Breast epithelium (tissue), 4 donors: ENCODE measurements at regions not wholly inside any gene's neighbourhood (a gene's known extent, or its start where the extent isn't known, plus 50 kb on each side); places are given as distances from the start of the nearest gene placed in this dataset.
"Not testable (repeated sequence)": the region's sequence is repeated elsewhere in the genome, so short reads cannot be mapped to it uniquely, and the experiment has no call there.

Source experiments
- DNase-seq, 2 donors: peaks; one replicate each; pipeline ENCODE4 v3.0.0-alpha.2; 2019; ENCODE audit warnings: low spot score in 2 of 2
- H3K27ac ChIP-seq, 2 donors: fragments of 200-600 bp; sonication (generic) in 1 of 2; one replicate each; pipeline ENCODE4 v1.5.1; 2016 to 2019; ENCODE audit warnings: mild to moderate bottlenecking in 1 of 2
- H3K27me3 ChIP-seq, 2 donors: fragments of 200-600 bp; sonication (generic) in 1 of 2; one replicate each; pipeline versions ENCODE4 v1.5.1 to v1.6.0; 2017 to 2019; ENCODE audit warnings: control low read depth in 1 of 2, mild to moderate bottlenecking in 1 of 2
- H3K36me3 ChIP-seq: fragments of 200-600 bp; one replicate; pipeline ENCODE4 v1.5.1; 2019
- H3K4me1 ChIP-seq, 2 donors: fragments of 200-600 bp; sonication (generic); one replicate each; pipeline ENCODE4 v1.5.1; 2016 to 2019; ENCODE audit warnings: control low read depth in 1 of 2
- H3K4me3 ChIP-seq, 3 donors: fragments of 200-600 bp; sonication (generic); 1 replicate in 2 of 3; 2 replicates in 1 of 3; pipeline ENCODE4 v1.5.1; 2016 to 2019; ENCODE audit warnings: mild to moderate bottlenecking in 3 of 3, moderate library complexity in 2 of 3
- H3K9me3 ChIP-seq, 2 donors: fragments of 200-600 bp; sonication (generic) in 1 of 2; one replicate each; pipeline ENCODE4 v1.5.1; 2016 to 2019; ENCODE audit warnings: control low read depth in 1 of 2
- CTCF ChIP-seq, 3 donors: fragments of 450-650 bp; IDR thresholded peaks; one replicate each; pipeline ENCODE4 v1.5.1; 2016 to 2017; ENCODE audit warnings: antibody characterized with exemption in 3 of 3, mild to moderate bottlenecking in 3 of 3, moderate library complexity in 3 of 3
- POLR2A ChIP-seq: fragments of 450-650 bp; IDR thresholded peaks from one replicate; pipeline ENCODE4 v1.6.1; 2016; ENCODE audit warnings: antibody characterized with exemption, mild to moderate bottlenecking, moderate library complexity
- POLR2AphosphoS5 ChIP-seq, 3 donors: sonication (generic); formaldehyde crosslinking; IDR thresholded peaks; one replicate each; pipeline ENCODE4 v1.6.1; 2017; ENCODE audit warnings: antibody characterized with exemption in 3 of 3
- intact Hi-C: fragments of 100-400 bp; cut with DNase I; formaldehyde crosslinking; loops from one replicate; pipeline ENCODE4 v1.15.1; 2023; ENCODE audit warnings: low total_unique reads

- H3K4me1 ChIP-seq: no peaks in the 10 kb centered on the region
- intact Hi-C loops: no loop called here
- TF ChIP-seq CTCF (IDR thresholded peaks at IDR 0.05) (no peak), POLR2A (no peak), POLR2AphosphoS5 (IDR thresholded peaks at IDR 0.05) (no peak)
- no peak overlapping the region for H3K27ac ChIP-seq
- H3K36me3 ChIP-seq: no peaks in the 10 kb centered on the region
- no peak for DNase-seq
- no peak overlapping the region for H3K4me3 ChIP-seq
- H3K9me3 ChIP-seq: no peaks in the 10 kb centered on the region
- H3K27me3 ChIP-seq: peaks cover 0 to 6% of the 10 kb centered on the region in 2 donors
Measured at GRCh38 chr7:101727184-101727583, 90.2 kb upstream of the CUX1 start.

GRCh38 chr7:101728128-101728527, 89.3 kb upstream of the CUX1 start:
- no peak overlapping the region for H3K4me3 ChIP-seq
- intact Hi-C loops: no loop called here
- no peaks in the 10 kb centered on the region for H3K9me3 ChIP-seq
- H3K27me3 ChIP-seq: peaks cover 0 to 6% of the 10 kb centered on the region in 2 donors
- H3K27ac ChIP-seq: no peak overlapping the region
- no peak for TF ChIP-seq POLR2A
- no peak for TF ChIP-seq POLR2AphosphoS5 (IDR thresholded peaks at IDR 0.05)
- TF ChIP-seq CTCF (IDR thresholded peaks at IDR 0.05): no peak
- H3K4me1 ChIP-seq: no peaks in the 10 kb centered on the region
- no peaks in the 10 kb centered on the region for H3K36me3 ChIP-seq
- no peak for DNase-seq

GRCh38 chr7:101728873-101729240, 88.6 kb upstream of the CUX1 start:
- H3K9me3 ChIP-seq, DNase-seq, H3K27ac ChIP-seq, H3K4me1 ChIP-seq, H3K36me3 ChIP-seq, H3K27me3 ChIP-seq, H3K4me3 ChIP-seq, intact Hi-C loops: not testable (repeated sequence)

- peaks cover 0 to 3% of the 10 kb centered on the region in 2 donors for H3K4me1 ChIP-seq
- no peaks in the 10 kb centered on the region for H3K36me3 ChIP-seq
- no peaks in the 10 kb centered on the region for H3K9me3 ChIP-seq
- no peak overlapping the region for H3K4me3 ChIP-seq
- intact Hi-C loops: no loop called here
- peaks cover 0 to 6% of the 10 kb centered on the region in 2 donors for H3K27me3 ChIP-seq
- H3K27ac ChIP-seq: no peak overlapping the region
- no peak for DNase-seq
- TF ChIP-seq CTCF (IDR thresholded peaks at IDR 0.05): no peak
Measured at GRCh38 chr7:101729241-101729883, 88.1 kb upstream of the CUX1 start.

- TF ChIP-seq POLR2AphosphoS5 (IDR thresholded peaks at IDR 0.05): no peak
- TF ChIP-seq CTCF (IDR thresholded peaks at IDR 0.05): no peak
- TF ChIP-seq POLR2A: no peak
- H3K4me3 ChIP-seq: no peak overlapping the region
- H3K27ac ChIP-seq: no peak overlapping the region
- no peaks in the 10 kb centered on the region for H3K36me3 ChIP-seq
- no peaks in the 10 kb centered on the region for H3K27me3 ChIP-seq
- intact Hi-C loops: no loop called here
- no peaks in the 10 kb centered on the region for H3K9me3 ChIP-seq
- H3K4me1 ChIP-seq: peaks cover 0 to 3% of the 10 kb centered on the region in 2 donors
- no peak for DNase-seq
Measured at GRCh38 chr7:101731502-101732084, 85.8 kb upstream of the CUX1 start.
